ENCODE measurements at regions not wholly inside any gene's neighbourhood (a gene's known extent, or its start where the extent isn't known, plus 50 kb on each side); places are given as distances from the start of the nearest gene placed in this dataset.

- TF ChIP-seq CTCF (IDR thresholded peaks at IDR 0.05) (no peak), POLR2A (IDR thresholded peaks at IDR 0.05) (no peak)
These were observed 148.6 kb downstream of the LRATD1 start for GRCh38 chr2:14781142-14781541.
